HG03457 (cell line): ENCODE measurements at regions not wholly inside any gene's neighbourhood (a gene's known extent, or its start where the extent isn't known, plus 50 kb on each side); places are given as distances from the start of the nearest gene placed in this dataset.
A peak's percentile ranks its signal among the peaks of the same experiment; 100 is the strongest.
"Not testable (repeated sequence)": the region's sequence is repeated elsewhere in the genome, so short reads cannot be mapped to it uniquely, and the experiment has no call there.

Experiments
- ATAC-seq: cut with Tn5 transposase; IDR thresholded peaks from one replicate; pipeline ENCODE4 v1.9.1; 2021; ENCODE audit warnings: moderate number of reproducible peaks; ENCODE audit not compliant: unreplicated experiment

GRCh38 chr14:52202151-52202550 lies 65.3 kb upstream of the PTGDR start:
- ATAC-seq: no peak

DNA sequence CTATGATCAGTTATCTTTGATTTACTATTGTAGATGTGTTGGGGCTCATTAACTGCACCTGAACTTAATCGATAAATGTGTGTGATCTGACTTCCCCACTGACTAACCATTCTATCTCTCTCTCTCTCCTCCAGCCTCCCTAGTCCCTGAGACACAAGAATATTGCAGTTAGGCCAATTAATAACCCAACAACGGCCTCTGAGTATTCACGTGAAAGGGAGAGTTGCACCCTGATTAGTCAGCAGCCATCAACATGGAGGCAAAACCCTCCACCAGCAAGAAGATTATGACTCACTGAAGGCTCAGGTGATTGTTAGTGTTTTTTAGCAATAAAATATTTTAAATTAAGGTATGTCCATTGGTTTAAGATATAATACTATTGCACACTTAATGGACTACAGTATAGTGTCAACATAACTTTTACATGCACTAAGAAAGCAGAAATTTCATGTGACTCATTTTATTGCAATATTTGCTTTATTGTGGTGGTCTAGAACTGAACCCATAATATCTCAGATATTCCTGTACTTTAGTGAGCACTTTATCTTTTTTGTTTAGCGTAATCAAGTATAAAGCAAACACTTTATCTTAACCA lies 77.1 kb upstream of the PTGDR start:
- no peak for ATAC-seq

GRCh38 chr14:52189325-52189724 lies 78.2 kb upstream of the PTGDR start:
- ATAC-seq: no peak

DNA sequence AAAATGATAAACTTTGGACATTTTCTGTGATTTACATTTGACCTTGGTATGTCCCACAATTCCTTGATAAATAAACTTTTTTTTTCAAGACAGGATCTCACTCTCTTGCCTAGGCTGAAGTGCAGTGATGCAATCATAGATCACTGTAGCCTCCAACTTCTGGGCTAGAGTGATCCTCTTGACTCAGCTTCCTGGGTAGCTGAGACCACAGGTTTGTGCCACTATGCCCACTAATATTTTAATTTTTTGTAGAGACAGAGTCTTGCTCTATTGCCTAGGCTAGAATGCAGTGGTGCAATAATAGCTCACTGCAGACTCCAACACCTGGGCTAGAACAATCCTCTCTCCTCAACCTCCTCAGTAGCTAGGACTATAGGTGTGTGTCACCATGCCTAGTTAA lies 79.1 kb upstream of the PTGDR start:
- ATAC-seq: no peak

DNA sequence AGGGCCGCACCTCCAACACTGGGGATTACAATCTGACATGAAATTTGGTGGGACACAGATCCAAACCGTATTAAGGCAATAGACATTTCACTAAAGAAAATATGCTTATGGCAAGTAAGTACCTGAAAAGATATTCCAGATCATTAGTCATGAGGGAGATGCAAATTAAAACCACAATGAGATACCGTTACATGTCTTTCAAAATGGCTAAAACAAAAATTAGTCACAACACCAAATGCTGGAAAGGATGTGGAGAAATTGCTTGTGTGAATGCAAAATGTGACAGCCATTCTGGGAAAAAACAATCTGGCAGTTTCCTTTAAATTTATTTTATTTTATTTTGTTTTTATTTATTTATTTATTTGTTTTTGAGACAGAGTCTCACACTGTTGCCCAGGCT lies 82.3 kb upstream of the PTGDR start:
- ATAC-seq: no peak

GRCh38 chr14:52182853-52183252 lies 84.6 kb upstream of the PTGDR start:
- ATAC-seq: no peak

DNA sequence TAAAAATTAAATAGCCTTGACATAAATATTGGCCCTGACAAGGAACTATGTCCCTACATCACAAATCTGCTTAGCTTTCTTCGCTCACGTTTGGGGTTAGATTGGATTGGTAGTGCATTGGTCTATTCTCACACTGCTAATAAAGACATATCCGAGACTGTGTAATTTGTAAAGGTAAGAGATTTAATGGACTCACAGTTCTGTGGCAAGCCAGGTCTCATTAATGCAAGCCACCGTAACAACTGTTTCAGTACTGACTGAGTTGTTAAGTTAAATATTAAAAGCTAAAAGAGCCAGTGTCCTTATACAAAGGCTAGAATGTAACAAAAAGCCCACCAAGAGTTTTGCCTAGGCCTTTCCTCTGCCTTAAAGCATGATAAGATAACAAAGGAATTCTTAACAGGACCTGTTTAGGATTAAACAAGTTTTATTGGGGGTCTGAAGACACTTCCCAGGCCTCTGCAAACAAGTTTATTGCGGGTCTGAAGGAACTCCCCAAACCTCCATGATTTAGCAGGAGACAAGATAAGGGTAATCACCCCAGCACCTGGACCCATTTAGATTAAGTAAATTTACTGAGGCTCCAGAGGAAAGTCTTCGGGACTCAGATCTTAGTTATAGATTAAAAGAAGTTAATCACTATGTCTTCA lies 88.2 kb upstream of the PTGDR start:
- no peak for ATAC-seq

- ATAC-seq: peak; percentile 72
Observed at GRCh38 chr14:52175982-52176502, 91.5 kb upstream of the PTGDR start.

DNA sequence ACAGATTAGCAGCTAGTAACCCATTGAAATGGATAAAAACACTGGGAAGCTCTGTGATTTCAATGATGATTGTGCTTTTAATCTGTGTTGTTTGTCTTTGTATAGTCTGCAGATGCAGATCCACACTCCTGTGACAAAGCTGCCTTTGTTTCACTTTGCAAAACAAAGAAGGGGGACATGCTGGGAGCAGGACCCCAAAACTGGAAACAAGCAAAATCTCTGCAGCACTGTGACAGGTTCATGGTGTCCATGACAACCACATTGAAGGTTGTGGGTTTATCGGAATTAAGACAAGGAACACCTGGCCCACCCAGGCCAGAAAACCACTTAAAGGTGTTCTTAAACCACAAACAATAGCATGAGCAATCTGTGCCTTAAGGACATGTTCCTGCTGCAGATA lies 95.6 kb upstream of the PTGDR start:
- not testable (repeated sequence) for ATAC-seq

GRCh38 chr14:52166822-52167221 lies 98.0 kb upstream of the NID2 start:
- ATAC-seq: no peak

DNA sequence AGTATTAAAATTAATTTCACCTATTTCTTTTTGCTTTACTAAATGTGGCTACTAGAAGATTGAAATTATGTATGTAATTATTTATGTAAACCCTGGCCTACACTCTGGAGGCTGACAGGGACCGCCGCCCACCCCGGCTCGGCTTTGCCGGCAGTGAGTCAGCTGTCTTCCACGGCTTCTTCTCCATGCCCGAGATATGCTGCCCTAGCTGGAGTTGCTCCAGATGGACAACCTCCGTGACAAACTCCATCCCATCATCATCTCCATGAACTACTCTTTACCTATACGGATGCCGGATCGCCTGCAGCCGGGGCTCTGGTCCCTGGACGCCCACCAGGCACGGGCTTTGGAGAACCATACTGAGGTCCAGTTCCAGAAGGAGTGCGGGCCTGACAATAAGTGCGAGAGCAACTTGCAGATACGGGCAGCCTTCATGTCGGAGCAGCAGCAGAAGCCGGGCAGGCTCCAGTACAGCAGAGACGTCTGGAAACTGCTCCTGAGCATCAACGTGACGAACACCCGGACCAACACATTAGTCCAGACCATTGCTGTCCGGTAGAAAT lies 86.9 kb upstream of the NID2 start:
- no peak for ATAC-seq

GRCh38 chr14:52154992-52155650 lies 86.3 kb upstream of the NID2 start:
- ATAC-seq: no peak

DNA sequence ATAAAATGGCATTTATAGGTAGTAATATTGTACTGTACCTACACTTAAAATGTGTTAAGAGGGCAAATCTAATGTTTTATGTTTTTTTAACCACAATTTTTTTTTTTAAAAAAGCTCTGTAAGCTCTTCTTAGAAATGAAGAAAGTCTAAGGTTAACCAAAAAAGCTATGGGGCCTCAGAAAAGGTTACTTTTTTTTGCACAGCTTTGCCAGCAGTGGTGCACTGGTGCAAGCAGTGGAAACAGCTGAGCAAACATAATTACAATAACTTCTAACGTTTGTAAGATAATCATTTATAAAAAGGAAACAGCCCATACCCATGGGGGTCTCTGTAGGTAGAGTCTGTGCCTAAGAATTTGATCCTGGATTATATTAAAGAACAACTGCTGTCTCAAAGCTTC lies 85.1 kb upstream of the NID2 start:
- no peak for ATAC-seq

- no peak for ATAC-seq
Observed at GRCh38 chr14:52150162-52150561, 81.3 kb upstream of the NID2 start.

DNA sequence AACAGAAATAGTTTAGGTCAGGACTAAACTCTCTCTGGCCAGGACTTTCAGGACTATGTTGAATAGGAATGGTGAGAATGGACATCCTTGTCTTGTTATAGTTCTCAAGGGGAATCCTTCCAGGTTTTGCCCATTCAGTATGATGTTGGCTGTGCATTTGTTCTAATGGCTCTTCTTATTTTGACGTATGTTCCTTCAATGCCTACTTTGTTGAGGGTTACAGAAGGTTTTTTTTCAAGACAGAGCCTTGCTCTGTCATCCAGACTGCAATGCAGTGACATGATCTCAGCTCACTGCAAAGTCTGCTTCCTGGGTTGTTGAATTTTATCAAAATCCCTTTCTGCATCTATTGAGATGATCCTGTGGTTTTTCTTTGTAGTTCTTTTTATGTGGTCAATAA lies 79.5 kb upstream of the NID2 start:
- no peak for ATAC-seq

GRCh38 chr14:52146504-52146903 lies 77.6 kb upstream of the NID2 start:
- no peak for ATAC-seq

DNA sequence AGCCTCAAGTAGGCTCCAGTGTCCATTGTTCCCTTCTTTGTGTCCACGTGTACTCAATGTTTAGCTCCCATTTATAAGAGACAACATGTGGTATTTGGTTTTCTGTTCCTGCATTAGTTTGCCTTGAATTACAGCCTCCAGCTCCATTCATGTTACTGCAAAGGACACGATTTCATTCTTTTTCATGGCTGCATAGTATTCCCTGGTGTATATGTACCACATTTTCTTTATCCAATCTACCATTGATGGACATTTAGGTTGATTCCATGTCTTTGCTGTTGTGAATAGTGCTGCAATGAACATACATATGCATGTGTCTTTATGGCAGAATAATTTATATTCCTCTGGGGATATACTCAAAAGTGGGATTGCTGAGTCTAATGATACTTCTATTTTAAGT lies 75.2 kb upstream of the NID2 start:
- ATAC-seq: not testable (repeated sequence)

DNA sequence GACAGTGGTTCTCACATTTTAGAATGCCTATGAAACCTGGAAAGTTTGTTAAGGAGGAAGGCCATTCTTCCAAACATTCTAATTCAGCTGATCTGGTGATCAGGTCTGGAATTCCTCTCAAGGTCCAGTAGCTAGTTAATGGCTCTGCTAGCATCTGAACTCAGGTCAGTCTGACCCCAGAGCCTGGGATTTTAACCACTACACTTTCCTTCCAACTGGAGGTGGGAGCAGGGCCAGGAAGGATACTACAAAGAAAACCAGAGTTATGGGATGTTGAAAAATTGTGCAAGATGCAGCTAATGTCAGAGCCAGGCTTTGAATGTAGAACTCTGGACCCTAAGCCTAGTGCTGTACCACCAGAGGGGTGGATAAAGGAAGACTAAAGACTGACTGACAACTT lies 73.6 kb upstream of the NID2 start:
- no peak for ATAC-seq

DNA sequence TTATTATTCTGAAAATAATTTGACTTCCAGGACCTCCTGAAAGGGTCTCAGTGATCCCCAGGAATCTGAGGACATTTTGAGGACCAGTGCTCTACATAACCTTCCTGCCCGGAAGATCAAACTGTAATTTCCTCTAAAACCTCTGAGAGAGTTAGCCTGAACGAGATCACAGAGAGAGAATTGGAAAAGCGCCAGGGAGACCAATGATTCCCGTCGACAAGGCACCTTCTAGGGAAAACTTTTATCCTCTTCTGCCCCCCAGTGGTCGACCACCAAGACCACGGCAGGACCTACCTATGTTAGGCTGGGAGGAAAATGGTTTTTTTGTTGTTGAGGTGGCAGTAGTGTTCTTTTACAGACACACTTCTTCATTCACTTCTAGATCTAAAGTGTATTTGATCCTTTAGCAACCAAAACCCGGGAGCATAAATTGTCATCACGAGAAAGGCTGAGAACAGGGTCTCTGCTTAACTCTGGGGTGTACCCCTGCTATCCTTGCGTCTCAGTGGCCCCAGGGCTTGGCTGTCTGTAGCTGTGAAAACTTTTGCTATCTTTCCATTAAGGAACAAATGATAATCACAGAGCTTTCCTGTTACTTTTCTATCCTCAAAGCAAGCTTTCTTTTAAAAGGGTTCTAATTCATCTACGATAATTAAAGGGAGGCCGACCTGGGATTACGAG lies 62.9 kb upstream of the NID2 start:
- ATAC-seq: no peak

- ATAC-seq: no peak
Observed at GRCh38 chr14:52129721-52130120, 60.9 kb upstream of the NID2 start.

- ATAC-seq: no peak
Observed at GRCh38 chr14:52125885-52126284, 57.0 kb upstream of the NID2 start.
